Caco-2 (cell line): ENCODE measurements at regions not wholly inside any gene's neighbourhood (a gene's known extent, or its start where the extent isn't known, plus 50 kb on each side); places are given as distances from the start of the nearest gene placed in this dataset.

Source experiments
- BruUV-seq: library from RNA; stranded (reverse); fragments of 400-500 nt; replicated peaks from 2 replicates; lab custom pipeline; 2021; lab: Mats Ljungman, UMichigan
- CTCF ChIA-PET: fragments of 300-600 bp; sonication (Branson Sonifier 250); formaldehyde crosslinking; loops from one replicate; lab custom pipeline; 2022; ENCODE audit warnings: antibody characterized with exemption; lab: Charles Lee
- POLR2A ChIA-PET: fragments of 300-600 bp; sonication (Branson Sonifier 250); formaldehyde crosslinking; loops from one replicate; lab custom pipeline; 2022; ENCODE audit warnings: antibody characterized with exemption; lab: Charles Lee
- DNase-seq, 2 experiments: peaks; one replicate each; pipeline versions ENCODE4 v3.0.0 to v3.0.0-alpha.2; 2020 to 2022
- H3K27me3 ChIP-seq: replicated peaks from 2 replicates; pipeline ENCODE4 v1.6.0; 2011; ENCODE audit warnings: low read length; ENCODE audit not compliant: control insufficient read depth, insufficient read depth
- H3K36me3 ChIP-seq: 2 replicates; pipeline ENCODE4 v1.5.1; 2011; ENCODE audit warnings: low read length; ENCODE audit not compliant: control insufficient read depth, insufficient read depth
- H3K4me1 ChIP-seq: fragments of 250-450 bp; sonication (Bioruptor Pico); 2 replicates; pipeline ENCODE4 v1.5.1; 2020; ENCODE audit warnings: mild to moderate bottlenecking
- H3K4me3 ChIP-seq: 2 replicates; pipeline ENCODE4 v1.5.1; 2011; ENCODE audit warnings: low read depth, mild to moderate bottlenecking, control low read depth, low read length
- H3K9me3 ChIP-seq: fragments of 250-450 bp; sonication (Bioruptor Pico); 2 replicates; pipeline ENCODE4 v1.5.1; 2020; ENCODE audit warnings: mild to moderate bottlenecking, moderate library complexity
- H3K27ac Mint-ChIP-seq: one replicate; pipeline ENCODE4 v1.8.0; 2022; ENCODE audit warnings: mixed read lengths; ENCODE audit not compliant: unreplicated experiment
- H3K27me3 Mint-ChIP-seq: one replicate; pipeline ENCODE4 v1.8.0; 2022; ENCODE audit warnings: mixed read lengths; ENCODE audit not compliant: insufficient read depth, unreplicated experiment
- H3K36me3 Mint-ChIP-seq: one replicate; pipeline ENCODE4 v1.8.0; 2022; ENCODE audit warnings: mild to moderate bottlenecking, mixed read lengths; ENCODE audit not compliant: insufficient read depth, unreplicated experiment
- H3K4me1 Mint-ChIP-seq: one replicate; pipeline ENCODE4 v1.8.0; 2022; ENCODE audit warnings: low read depth, mixed read lengths; ENCODE audit not compliant: unreplicated experiment
- H3K4me3 Mint-ChIP-seq: one replicate; pipeline ENCODE4 v1.8.0; 2022; ENCODE audit warnings: mild to moderate bottlenecking, moderate library complexity, mixed read lengths; ENCODE audit not compliant: unreplicated experiment
- H3K9me3 Mint-ChIP-seq: one replicate; pipeline ENCODE4 v1.8.0; 2022; ENCODE audit warnings: mixed read lengths; ENCODE audit not compliant: unreplicated experiment
- intact Hi-C: fragments of 100-400 bp; cut with micrococcal nuclease; formaldehyde crosslinking; loops from one replicate; pipeline ENCODE4 v1.10.0; 2022; ENCODE audit not compliant: unreplicated experiment
- TF ChIP-seq, protein P1 (sequence below), 2 experiments: fragments of 200-600 bp in 1 of 2; IDR thresholded peaks; 1 replicate in 1 of 2; 2 replicates in 1 of 2; pipeline versions ENCODE4 v1.5.1 to v1.8.0; 2011 to 2022; ENCODE audit warnings: antibody characterized with exemption in 1 of 2, control low read depth in 1 of 2, inconsistent platforms in 1 of 2, low read depth in 1 of 2, low read length in 1 of 2, mild to moderate bottlenecking in 1 of 2, moderate library complexity in 1 of 2; ENCODE audit not compliant: insufficient read depth in 1 of 2, severe bottlenecking in 1 of 2, unreplicated experiment in 1 of 2

DNA sequence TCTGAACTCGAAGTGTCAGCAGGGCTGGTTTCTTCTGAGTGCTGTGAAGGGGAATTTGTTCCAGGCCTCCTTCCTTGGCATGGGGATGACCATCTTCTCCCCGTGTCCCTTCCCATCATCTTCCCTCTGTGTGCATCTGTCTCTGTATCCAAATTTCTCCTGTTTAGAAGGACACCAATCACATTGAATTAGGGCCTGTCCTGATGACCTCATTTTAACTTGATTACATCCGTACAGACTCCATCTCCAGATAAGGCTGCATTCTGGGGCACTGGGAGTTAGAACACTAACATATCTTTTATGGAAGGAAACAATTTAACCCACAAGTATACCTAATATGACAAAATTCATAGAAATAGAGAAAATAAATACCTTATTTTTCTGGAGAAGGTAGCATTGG, 76.8 kb upstream of the ANKRD1 start:
- no TSS peak for BruUV-seq
- H3K27me3 ChIP-seq = no peaks in the 10 kb centered on the region
- ChIA-PET CTCF (no interaction called here), POLR2A (no interaction called here)
- peaks cover 4% of the 10 kb centered on the region for H3K27me3 Mint-ChIP-seq
- H3K9me3 ChIP-seq = no peaks in the 10 kb centered on the region
- H3K4me1 ChIP-seq = no peaks in the 10 kb centered on the region
- no peak for DNase-seq
- intact Hi-C loops = no loop called here
- no peak overlapping the region for H3K27ac Mint-ChIP-seq
- TF ChIP-seq, protein P1, sequence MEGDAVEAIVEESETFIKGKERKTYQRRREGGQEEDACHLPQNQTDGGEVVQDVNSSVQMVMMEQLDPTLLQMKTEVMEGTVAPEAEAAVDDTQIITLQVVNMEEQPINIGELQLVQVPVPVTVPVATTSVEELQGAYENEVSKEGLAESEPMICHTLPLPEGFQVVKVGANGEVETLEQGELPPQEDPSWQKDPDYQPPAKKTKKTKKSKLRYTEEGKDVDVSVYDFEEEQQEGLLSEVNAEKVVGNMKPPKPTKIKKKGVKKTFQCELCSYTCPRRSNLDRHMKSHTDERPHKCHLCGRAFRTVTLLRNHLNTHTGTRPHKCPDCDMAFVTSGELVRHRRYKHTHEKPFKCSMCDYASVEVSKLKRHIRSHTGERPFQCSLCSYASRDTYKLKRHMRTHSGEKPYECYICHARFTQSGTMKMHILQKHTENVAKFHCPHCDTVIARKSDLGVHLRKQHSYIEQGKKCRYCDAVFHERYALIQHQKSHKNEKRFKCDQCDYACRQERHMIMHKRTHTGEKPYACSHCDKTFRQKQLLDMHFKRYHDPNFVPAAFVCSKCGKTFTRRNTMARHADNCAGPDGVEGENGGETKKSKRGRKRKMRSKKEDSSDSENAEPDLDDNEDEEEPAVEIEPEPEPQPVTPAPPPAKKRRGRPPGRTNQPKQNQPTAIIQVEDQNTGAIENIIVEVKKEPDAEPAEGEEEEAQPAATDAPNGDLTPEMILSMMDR (IDR thresholded peaks at IDR 0.05; ENCODE audit: insufficient read depth in 1 of 2, low read depth in 1 of 2, low read length in 1 of 2, severe bottlenecking in 1 of 2, unreplicated experiment in 1 of 2) = no peak
- no peaks in the 10 kb centered on the region for H3K36me3 ChIP-seq
- no peaks in the 10 kb centered on the region for H3K36me3 Mint-ChIP-seq
- H3K4me1 Mint-ChIP-seq = no peaks in the 10 kb centered on the region
- no peak overlapping the region for H3K4me3 ChIP-seq
- no peak overlapping the region for H3K4me3 Mint-ChIP-seq
- H3K9me3 Mint-ChIP-seq = no peaks in the 10 kb centered on the region

DNA sequence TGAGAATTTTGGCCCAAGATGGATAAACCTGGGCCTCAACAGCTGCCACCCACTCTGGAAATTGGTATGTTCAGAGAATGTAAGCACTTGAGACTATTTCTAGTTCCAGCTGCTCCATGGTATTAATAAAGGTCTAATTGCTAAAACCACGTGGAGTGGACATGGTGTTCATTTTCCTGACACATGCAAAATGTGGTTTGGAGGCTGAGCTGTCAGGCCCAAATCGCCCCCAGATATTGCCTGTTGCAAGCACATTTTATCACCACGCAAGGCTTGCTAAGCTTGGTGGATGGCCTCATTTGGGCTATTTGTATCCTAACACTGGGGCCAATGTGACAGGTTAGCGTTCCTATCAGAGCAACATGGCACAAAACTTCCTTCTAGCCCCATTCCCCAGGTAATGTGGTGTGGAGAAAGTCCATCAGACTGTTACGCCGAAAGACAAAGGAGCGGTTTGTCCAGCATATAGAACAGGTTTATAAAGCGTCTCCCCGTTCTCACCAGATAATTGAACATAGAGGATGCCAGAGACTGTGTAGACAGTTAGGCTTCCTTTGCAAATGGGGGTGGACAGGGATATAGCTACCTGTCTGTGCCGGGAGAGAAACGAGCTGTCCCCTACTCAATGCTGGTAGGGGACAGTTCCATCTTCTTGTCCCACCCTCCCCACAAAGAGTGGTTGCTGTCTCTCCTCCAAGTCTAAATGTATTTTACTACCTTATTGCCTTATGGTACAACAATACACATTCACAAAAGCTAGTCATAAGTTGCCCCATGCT, 78.0 kb upstream of the ANKRD1 start:
- Mint-ChIP-seq H3K27ac (no peak overlapping the region), H3K4me1 (no peaks in the 10 kb centered on the region), H3K9me3 (no peaks in the 10 kb centered on the region), H3K4me3 (no peak overlapping the region), H3K27me3 (no peaks in the 10 kb centered on the region), H3K36me3 (no peaks in the 10 kb centered on the region)
- Histone ChIP-seq H3K9me3 (no peaks in the 10 kb centered on the region), H3K27me3 (no peaks in the 10 kb centered on the region), H3K36me3 (no peaks in the 10 kb centered on the region), H3K4me1 (no peaks in the 10 kb centered on the region), H3K4me3 (no peak overlapping the region)
- ChIA-PET POLR2A (no interaction called here), CTCF (no interaction called here)
- intact Hi-C loops = no loop called here
- DNase-seq = no peak
- no TSS peak for BruUV-seq
- TF ChIP-seq, protein P1 (IDR thresholded peaks at IDR 0.05; ENCODE audit: insufficient read depth in 1 of 2, low read depth in 1 of 2, low read length in 1 of 2, severe bottlenecking in 1 of 2, unreplicated experiment in 1 of 2) = no peak

DNA sequence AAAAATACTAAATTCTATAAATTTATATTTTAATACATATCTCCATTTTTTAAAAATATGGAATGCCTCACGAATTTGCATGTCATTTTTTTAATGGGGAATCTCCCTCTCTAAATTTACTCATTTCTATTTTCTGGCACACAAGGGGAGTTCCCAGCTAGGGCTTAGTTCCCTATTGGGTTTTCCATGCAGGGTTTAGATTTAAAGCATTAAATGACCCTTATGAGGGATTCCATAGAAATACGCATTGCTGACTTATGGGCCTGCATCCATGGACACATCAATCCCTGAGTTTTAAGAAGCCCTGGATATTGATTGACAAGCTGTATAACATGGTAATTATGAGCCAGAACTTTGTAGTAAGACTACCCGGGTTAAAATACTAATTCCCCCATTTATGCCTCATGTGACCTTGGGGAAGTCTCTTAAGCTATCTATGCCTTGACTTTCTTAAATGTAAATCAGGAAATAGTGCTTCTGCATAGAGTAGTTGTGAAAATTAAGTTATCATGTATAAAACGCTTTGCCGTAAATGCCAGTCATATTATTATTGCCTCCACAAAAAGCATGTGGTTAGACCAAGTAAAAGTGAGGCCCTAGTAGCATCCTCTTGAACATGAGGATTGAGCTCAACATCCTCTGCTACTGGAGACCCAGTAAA, 78.8 kb upstream of the ANKRD1 start:
- H3K9me3 ChIP-seq = no peaks in the 10 kb centered on the region
- CTCF ChIA-PET = no interaction called here
- H3K4me3 ChIP-seq = no peak overlapping the region
- no peaks in the 10 kb centered on the region for H3K27me3 ChIP-seq
- Mint-ChIP-seq H3K36me3 (no peaks in the 10 kb centered on the region), H3K9me3 (no peaks in the 10 kb centered on the region), H3K4me3 (no peak overlapping the region), H3K27ac (no peak overlapping the region), H3K4me1 (peaks cover 1% of the 10 kb centered on the region), H3K27me3 (no peaks in the 10 kb centered on the region)
- 0 out of 2 replicates have a peak, but pooled peaks cover under 1% of the 10 kb centered on the region for H3K4me1 ChIP-seq
- TF ChIP-seq, protein P1 (IDR thresholded peaks at IDR 0.05; ENCODE audit: insufficient read depth in 1 of 2, low read depth in 1 of 2, low read length in 1 of 2, severe bottlenecking in 1 of 2, unreplicated experiment in 1 of 2) = no peak
- DNase-seq = no peak
- intact Hi-C loops = no loop called here
- POLR2A ChIA-PET = no interaction called here
- H3K36me3 ChIP-seq = no peaks in the 10 kb centered on the region
- no TSS peak for BruUV-seq
